Gastrocnemius medialis (tissue), 4 donors: ENCODE measurements at regions not wholly inside any gene's neighbourhood (a gene's known extent, or its start where the extent isn't known, plus 50 kb on each side); places are given as distances from the start of the nearest gene placed in this dataset.

ENCODE experiments used
- POLR2A ChIP-seq, 2 donors: fragments of 450-650 bp; IDR thresholded peaks; one replicate each; pipeline ENCODE4 v1.6.1; 2017; ENCODE audit warnings: antibody characterized with exemption in 2 of 2, mild to moderate bottlenecking in 2 of 2, moderate library complexity in 2 of 2
- TF ChIP-seq, protein P1 (sequence below), 5 experiments: fragments of 450-650 bp in 3 of 5; fragments of 200-600 bp in 2 of 5; sonication (generic) in 2 of 5; IDR thresholded peaks in 4 of 5; conservative IDR thresholded peaks in 1 of 5; 1 replicate in 4 of 5; 2 replicates in 1 of 5; pipeline ENCODE4 v1.5.1; 2016 to 2019; ENCODE audit warnings: antibody characterized with exemption in 5 of 5, mild to moderate bottlenecking in 3 of 5, moderate library complexity in 3 of 5

DNA sequence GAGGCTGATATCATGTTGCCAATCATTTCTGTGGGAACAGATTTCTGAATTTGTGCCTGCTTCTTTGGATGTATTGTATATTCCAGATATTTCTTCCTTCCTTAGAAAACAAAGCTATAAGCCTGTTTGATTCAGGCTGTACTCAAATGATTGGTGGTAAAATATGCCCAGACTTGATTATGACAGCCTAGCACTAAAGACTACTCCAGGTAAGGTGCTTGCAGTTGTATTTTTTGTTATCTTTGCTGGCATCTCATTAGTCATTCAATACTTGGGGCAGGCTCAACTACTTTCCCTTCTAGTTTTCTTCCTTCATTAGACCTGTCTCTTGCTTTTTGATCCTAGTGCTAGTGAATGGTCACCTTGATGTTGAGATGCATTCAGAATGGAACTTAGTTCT is 90.6 kb downstream of the ZNF518B start:
- TF ChIP-seq, protein P1, sequence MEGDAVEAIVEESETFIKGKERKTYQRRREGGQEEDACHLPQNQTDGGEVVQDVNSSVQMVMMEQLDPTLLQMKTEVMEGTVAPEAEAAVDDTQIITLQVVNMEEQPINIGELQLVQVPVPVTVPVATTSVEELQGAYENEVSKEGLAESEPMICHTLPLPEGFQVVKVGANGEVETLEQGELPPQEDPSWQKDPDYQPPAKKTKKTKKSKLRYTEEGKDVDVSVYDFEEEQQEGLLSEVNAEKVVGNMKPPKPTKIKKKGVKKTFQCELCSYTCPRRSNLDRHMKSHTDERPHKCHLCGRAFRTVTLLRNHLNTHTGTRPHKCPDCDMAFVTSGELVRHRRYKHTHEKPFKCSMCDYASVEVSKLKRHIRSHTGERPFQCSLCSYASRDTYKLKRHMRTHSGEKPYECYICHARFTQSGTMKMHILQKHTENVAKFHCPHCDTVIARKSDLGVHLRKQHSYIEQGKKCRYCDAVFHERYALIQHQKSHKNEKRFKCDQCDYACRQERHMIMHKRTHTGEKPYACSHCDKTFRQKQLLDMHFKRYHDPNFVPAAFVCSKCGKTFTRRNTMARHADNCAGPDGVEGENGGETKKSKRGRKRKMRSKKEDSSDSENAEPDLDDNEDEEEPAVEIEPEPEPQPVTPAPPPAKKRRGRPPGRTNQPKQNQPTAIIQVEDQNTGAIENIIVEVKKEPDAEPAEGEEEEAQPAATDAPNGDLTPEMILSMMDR (IDR thresholded peaks at IDR 0.05 in 4 of 5, conservative IDR thresholded peaks at IDR 0.05 in 1 of 5): no peak
- TF ChIP-seq POLR2A (IDR thresholded peaks at IDR 0.05): no peak
